DOHH2 (cell line): ENCODE measurements at regions not wholly inside any gene's neighbourhood (a gene's known extent, or its start where the extent isn't known, plus 50 kb on each side); places are given as distances from the start of the nearest gene placed in this dataset.

ENCODE experiments used
- H3F3A ChIP-seq: fragments of 200-600 bp; sonication (generic), shearing (Covaris generic); 2 replicates; pipeline ENCODE4 v1.6.0; 2016; ENCODE audit warnings: antibody characterized with exemption, mild to moderate bottlenecking; ENCODE audit not compliant: control insufficient read depth, insufficient read depth
- H3K27ac ChIP-seq: fragments of 200-600 bp; sonication (generic); 2 replicates; pipeline ENCODE4 v1.5.1; 2014; ENCODE audit warnings: low read depth, mild to moderate bottlenecking, low read length, moderate library complexity
- H3K27me3 ChIP-seq: fragments of 200-600 bp; sonication (generic); 2 replicates; pipeline ENCODE4 v1.6.1; 2014; ENCODE audit warnings: mild to moderate bottlenecking, low read length, mixed read lengths; ENCODE audit not compliant: control insufficient read depth
- H3K36me3 ChIP-seq: fragments of 200-600 bp; sonication (generic); 2 replicates; pipeline ENCODE4 v1.6.1; 2014; ENCODE audit warnings: mild to moderate bottlenecking, low read length, moderate library complexity, mixed read lengths; ENCODE audit not compliant: control insufficient read depth
- H3K4me1 ChIP-seq: fragments of 200-600 bp; sonication (generic); 2 replicates; pipeline ENCODE4 v1.6.1; 2014; ENCODE audit warnings: mild to moderate bottlenecking, low read length, mixed read lengths; ENCODE audit not compliant: control insufficient read depth
- H3K4me2 ChIP-seq: fragments of 200-600 bp; sonication (generic); 2 replicates; pipeline ENCODE4 v1.6.0; 2014; ENCODE audit warnings: mild to moderate bottlenecking, low read length, moderate library complexity
- H3K4me3 ChIP-seq: fragments of 200-600 bp; sonication (generic); 2 replicates; pipeline ENCODE4 v1.5.1; 2014; ENCODE audit warnings: mild to moderate bottlenecking, low read length, mixed read lengths
- H3K79me2 ChIP-seq: fragments of 200-600 bp; sonication (generic); 2 replicates; pipeline ENCODE4 v1.6.1; 2014; ENCODE audit warnings: mild to moderate bottlenecking, low read length, mixed read lengths; ENCODE audit not compliant: control insufficient read depth
- H3K9me2 ChIP-seq: fragments of 200-600 bp; sonication (generic); replicated peaks from 2 replicates; pipeline ENCODE4 v1.6.1; 2014; ENCODE audit warnings: mild to moderate bottlenecking, low read length, mixed read lengths; ENCODE audit not compliant: control insufficient read depth
- H3K9me3 ChIP-seq: fragments of 200-600 bp; sonication (generic); 2 replicates; pipeline ENCODE4 v1.6.1; 2014; ENCODE audit warnings: antibody characterized with exemption, low read length, mixed read lengths; ENCODE audit not compliant: control insufficient read depth, insufficient read depth
- H4K20me1 ChIP-seq: fragments of 200-600 bp; sonication (generic); 2 replicates; pipeline ENCODE4 v1.6.0; 2014; ENCODE audit warnings: low read depth, mild to moderate bottlenecking, antibody characterized with exemption, low read length, moderate library complexity; ENCODE audit not compliant: control insufficient read depth, insufficient read depth
- CTCF ChIP-seq: fragments of 200-600 bp; sonication (generic); IDR thresholded peaks from one replicate; pipeline ENCODE4 v1.5.1; 2014; ENCODE audit warnings: antibody characterized with exemption, mild to moderate bottlenecking, low read depth, low read length; ENCODE audit not compliant: poor library complexity, severe bottlenecking
- EZH2phosphoT487 ChIP-seq: fragments of 200-600 bp; sonication (generic); IDR thresholded peaks from 2 replicates; pipeline ENCODE4 v1.6.1; 2017; ENCODE audit warnings: borderline replicate concordance, mild to moderate bottlenecking, antibody characterized with exemption, low read length, moderate library complexity, mixed read lengths

GRCh38 chr2:198322275-198322674 is 517.9 kb downstream of the PLCL1 start:
- H4K20me1 ChIP-seq = no peaks in the 10 kb centered on the region
- peaks cover 12% of the 10 kb centered on the region for H3K4me1 ChIP-seq

GRCh38 chr2:198321522-198322088 is 517.2 kb downstream of the PLCL1 start:
- H3K36me3 ChIP-seq = no peaks in the 10 kb centered on the region
- H3K4me1 ChIP-seq = peaks cover 7% of the 10 kb centered on the region
- H3K4me3 ChIP-seq = no peak overlapping the region
- H3K79me2 ChIP-seq = no peaks in the 10 kb centered on the region
- no peaks in the 10 kb centered on the region for H3K9me2 ChIP-seq
- TF ChIP-seq EZH2phosphoT487 = no peak
- TF ChIP-seq CTCF = no peak
- H4K20me1 ChIP-seq = no peaks in the 10 kb centered on the region
- peaks cover under 1% of the 10 kb centered on the region; the same call in 1 of the 2 replicates for H3F3A ChIP-seq
- H3K27ac ChIP-seq = no peak overlapping the region
- peaks cover 8% of the 10 kb centered on the region for H3K27me3 ChIP-seq
- H3K4me2 ChIP-seq = no peak overlapping the region
- H3K9me3 ChIP-seq = no peaks in the 10 kb centered on the region

More at GRCh38 chr2:198322275-198322674, 517.9 kb downstream of the PLCL1 start:
- TF ChIP-seq EZH2phosphoT487 (no peak), CTCF (no peak)
- H3K9me3 ChIP-seq = no peaks in the 10 kb centered on the region
- H3K79me2 ChIP-seq = no peaks in the 10 kb centered on the region
- peaks cover 2% of the 10 kb centered on the region; the same call in 1 of the 2 replicates for H3F3A ChIP-seq
- no peak overlapping the region for H3K4me2 ChIP-seq
- H3K27me3 ChIP-seq = peaks cover 8% of the 10 kb centered on the region
- no peak overlapping the region for H3K27ac ChIP-seq
- H3K4me3 ChIP-seq = no peak overlapping the region
- H3K36me3 ChIP-seq = no peaks in the 10 kb centered on the region
- H3K9me2 ChIP-seq = no peaks in the 10 kb centered on the region

- Histone ChIP-seq H3K27me3 (peaks cover 19% of the 10 kb centered on the region), H3K9me2 (no peaks in the 10 kb centered on the region), H3K27ac (no peak overlapping the region), H3K4me1 (no peaks in the 10 kb centered on the region), H3K79me2 (no peaks in the 10 kb centered on the region), H3K4me2 (no peak overlapping the region), H3K4me3 (no peak overlapping the region), H3F3A (no peaks in the 10 kb centered on the region), H3K9me3 (no peaks in the 10 kb centered on the region), H4K20me1 (no peaks in the 10 kb centered on the region), H3K36me3 (no peaks in the 10 kb centered on the region)
- TF ChIP-seq EZH2phosphoT487 = no peak
- TF ChIP-seq CTCF = no peak
These were observed 512.5 kb downstream of the PLCL1 start for GRCh38 chr2:198316852-198317396.
